ENCODE measurements at regions not wholly inside any gene's neighbourhood (a gene's known extent, or its start where the extent isn't known, plus 50 kb on each side); places are given as distances from the start of the nearest gene placed in this dataset.

- DNase-seq (no peak), ATAC-seq (ENCODE audit: low read depth) (no peak)
- Histone ChIP-seq H3K27ac (ENCODE audit: insufficient read depth, low read length) (no peak overlapping the region), H3K4me2 (ENCODE audit: low read depth, low read length) (no peak overlapping the region), H2BK120ac (ENCODE audit: low read depth, low read length) (no peak overlapping the region), H3K79me1 (ENCODE audit: low read depth in 1 of 2, low read length in 2 of 2) (no peaks in the 10 kb centered on the region), H4K8ac (ENCODE audit: low read depth in 2 of 2, low read length in 2 of 2) (no peak overlapping the region), H2BK15ac (ENCODE audit: low read depth, low read length) (no peak overlapping the region), H4K91ac (ENCODE audit: insufficient read depth, low read depth, low read length) (no peak overlapping the region), H2AK9ac (replicated peaks; ENCODE audit: low read depth, low read length, poor library complexity) (no peak overlapping the region), H3K56ac (ENCODE audit: extremely low read depth, insufficient read depth, low read length) (no peak overlapping the region), H3K14ac (replicated peaks; ENCODE audit: low read depth, low read length) (no peak overlapping the region), H3K23ac (ENCODE audit: low read depth, low read length) (no peak overlapping the region), H2BK20ac (ENCODE audit: low read depth, low read length) (no peak overlapping the region), H3K36me3 (ENCODE audit: control insufficient read depth, insufficient read depth, low read length) (no peaks in the 10 kb centered on the region), H3K18ac (ENCODE audit: low read depth, low read length) (no peak overlapping the region), H3K4me1 (ENCODE audit: control insufficient read depth, insufficient read depth, low read length) (no peaks in the 10 kb centered on the region), H3K4ac (ENCODE audit: low read depth, low read length) (no peak overlapping the region), H3K4me3 (ENCODE audit: insufficient read depth, low read depth, low read length) (no peak overlapping the region), H4K5ac (ENCODE audit: low read depth, low read length) (no peak overlapping the region), H2AK5ac (ENCODE audit: low read depth, low read length) (no peak overlapping the region), H3K9ac (ENCODE audit: low read depth, low read length) (no peak overlapping the region), H3K27me3 (ENCODE audit: control insufficient read depth, insufficient read depth, low read length) (no peaks in the 10 kb centered on the region), H2BK5ac (ENCODE audit: low read depth, low read length, poor library complexity, severe bottlenecking) (no peak overlapping the region), H2AFZ (replicated peaks; ENCODE audit: low read length, poor library complexity) (no peak overlapping the region), H4K20me1 (ENCODE audit: insufficient read depth, low read length) (no peaks in the 10 kb centered on the region), H3K9me3 (ENCODE audit: control insufficient read depth, insufficient read depth, low read length) (peaks cover 3% of the 10 kb centered on the region), H3K9me1 (ENCODE audit: insufficient read depth, low read length) (no peaks in the 10 kb centered on the region)
- in situ Hi-C loops (cut with MboI; ENCODE audit: low sequenced_read_pairs), result no loop called here
- intact Hi-C loops (cut with micrococcal nuclease), result no loop called here
- dilution Hi-C loops (cut with HindIII; ENCODE audit: low sequenced_read_pairs, unreplicated experiment), result no loop called here
- no TSS peak for BruUV-seq (replicated peaks)
- TF ChIP-seq POLR2A (IDR thresholded peaks at IDR 0.05; ENCODE audit: low read depth, low read length) (no peak), BHLHE40 (IDR thresholded peaks at IDR 0.05; ENCODE audit: low read depth, low read length) (no peak), RFX5 (IDR thresholded peaks at IDR 0.05; ENCODE audit: low read depth, low read length) (no peak), USF2 (IDR thresholded peaks at IDR 0.05; ENCODE audit: low read depth, low read length) (no peak), FOS (IDR thresholded peaks at IDR 0.05; ENCODE audit: low read depth, low read length) (no peak), MAFK (IDR thresholded peaks at IDR 0.05; ENCODE audit: low read depth, low read length) (no peak), RAD21 (IDR thresholded peaks at IDR 0.05; ENCODE audit: low read length) (no peak), CHD1 (IDR thresholded peaks at IDR 0.05; ENCODE audit: low read depth, low read length) (no peak), CEBPB (IDR thresholded peaks at IDR 0.05; ENCODE audit: low read depth, low read length) (no peak), MAZ (IDR thresholded peaks at IDR 0.05; ENCODE audit: borderline replicate concordance, low read depth, low read length) (no peak), ELK1 (IDR thresholded peaks at IDR 0.05; ENCODE audit: borderline replicate concordance, low read depth, low read length) (no peak), NFE2L2 (IDR thresholded peaks at IDR 0.05; ENCODE audit: low read depth, low read length) (no peak), SMC3 (IDR thresholded peaks at IDR 0.05; ENCODE audit: low read depth, low read length) (no peak), RCOR1 (IDR thresholded peaks at IDR 0.05; ENCODE audit: insufficient replicate concordance, low read length) (no peak), MXI1 (IDR thresholded peaks at IDR 0.05; ENCODE audit: borderline replicate concordance, low read depth, low read length) (no peak)
- CTCF ChIA-PET, result interaction anchor here (0.6 kb wide), 1 partner anchor 99 kb away, joined by 3 read pairs; no protein-coding TSS in a partner anchor
- POLR2A ChIA-PET (ENCODE audit: unreplicated experiment), result no interaction called here
- WGBS, 2 experiments (ENCODE audit: extremely low coverage in 2 of 2, insufficient read length in 1 of 2), result no CpG with 5 or more reads among the region's 3 CpGs
Observed at GRCh38 chr14:45897439-45897838, 644.4 kb upstream of the MIS18BP1 start.
